Glomerular endothelial cell (primary cell): ENCODE measurements at regions not wholly inside any gene's neighbourhood (a gene's known extent, or its start where the extent isn't known, plus 50 kb on each side); places are given as distances from the start of the nearest gene placed in this dataset.
A peak's percentile ranks its signal among the peaks of the same experiment; 100 is the strongest.
"Not testable (repeated sequence)": the region's sequence is repeated elsewhere in the genome, so short reads cannot be mapped to it uniquely, and the experiment has no call there.

ENCODE experiments used
- DNase-seq: peaks from one replicate; pipeline ENCODE4 v3.0.0-alpha.2; 2011; ENCODE audit warnings: low read depth, low spot score; ENCODE audit errors: extremely low read depth

DNA sequence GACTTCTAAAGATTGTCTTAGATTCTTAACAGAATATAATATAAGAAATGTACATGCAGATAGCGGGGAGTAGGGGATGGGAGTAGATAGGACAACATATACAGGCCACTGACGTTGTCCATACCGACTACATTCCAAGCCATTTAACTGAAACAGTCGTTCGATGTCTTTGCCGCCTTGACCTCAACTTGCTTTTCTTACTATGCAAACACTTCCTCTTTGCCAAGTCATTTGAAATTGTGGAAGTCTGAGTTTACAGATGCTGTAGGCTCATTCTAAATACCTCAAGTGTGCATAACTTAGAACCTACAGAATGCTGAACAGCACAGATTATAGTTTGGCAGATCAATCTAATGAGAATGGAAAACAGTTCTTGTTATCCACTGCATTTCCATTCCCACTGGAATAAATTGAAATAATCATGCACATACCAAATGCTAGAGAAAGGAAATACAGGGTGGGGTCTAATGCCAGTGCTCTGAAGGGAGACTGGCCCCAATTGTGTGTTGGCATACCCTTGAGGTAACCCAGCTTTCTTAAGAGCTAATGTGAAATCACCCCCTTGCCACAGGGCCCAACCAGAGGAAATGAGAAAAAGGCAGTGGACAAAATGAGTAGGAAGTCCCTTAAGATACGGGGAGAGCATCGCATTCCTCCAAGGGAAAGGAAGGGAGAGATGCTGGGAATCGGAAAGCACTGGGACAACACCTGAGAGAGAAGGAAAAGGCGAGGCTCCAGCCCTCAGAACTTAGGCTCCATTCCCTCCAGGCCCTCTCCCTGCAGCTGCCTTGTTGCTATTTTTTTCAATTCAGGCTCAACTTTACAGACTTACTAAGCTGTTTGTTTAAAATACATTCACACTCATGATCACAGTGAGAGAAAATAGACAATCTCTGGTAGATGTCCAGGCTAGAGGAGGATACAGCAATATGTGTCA, 380.9 kb upstream of the TMTC1 start:
- no peak for DNase-seq

- DNase-seq: not testable (repeated sequence)
Measured at GRCh38 chr12:30156833-30157232, 373.1 kb upstream of the TMTC1 start.

DNA sequence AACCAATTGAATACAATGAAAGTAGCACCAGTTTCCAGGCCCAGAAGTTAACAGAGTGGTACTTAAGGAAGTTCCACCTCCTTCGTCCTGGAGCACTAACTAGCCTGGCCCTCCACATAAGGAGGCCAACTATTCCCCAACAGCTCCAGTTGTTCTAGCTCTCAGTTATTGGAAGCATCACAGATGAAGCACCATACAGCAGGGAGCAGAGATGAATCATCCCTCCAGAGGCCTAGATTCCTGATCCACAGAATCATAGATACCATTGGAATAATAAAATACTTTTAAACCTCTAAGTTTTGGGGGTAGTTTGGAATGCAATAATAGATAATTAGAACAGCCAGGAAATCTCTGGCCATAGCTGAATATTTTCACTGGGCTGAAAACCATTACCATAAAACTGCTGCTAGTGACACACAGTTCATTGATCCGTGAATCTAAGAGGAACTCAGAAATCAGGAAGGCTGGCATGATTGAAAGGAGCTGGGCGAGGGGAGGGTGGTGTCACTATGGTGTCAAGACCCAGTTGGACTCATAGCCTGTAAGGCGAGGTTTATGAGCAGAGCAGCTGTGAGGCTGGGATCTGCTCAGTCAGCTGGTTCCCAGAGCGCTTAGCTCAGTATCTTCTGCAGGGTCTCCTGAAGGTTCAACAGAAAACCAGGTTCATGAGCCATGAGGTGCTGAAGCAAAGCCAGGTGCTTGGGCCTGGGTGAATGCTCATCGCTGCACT, 371.4 kb upstream of the TMTC1 start:
- DNase-seq: no peak

GRCh38 chr12:30153981-30154380, 370.2 kb upstream of the TMTC1 start:
- DNase-seq: no peak

DNA sequence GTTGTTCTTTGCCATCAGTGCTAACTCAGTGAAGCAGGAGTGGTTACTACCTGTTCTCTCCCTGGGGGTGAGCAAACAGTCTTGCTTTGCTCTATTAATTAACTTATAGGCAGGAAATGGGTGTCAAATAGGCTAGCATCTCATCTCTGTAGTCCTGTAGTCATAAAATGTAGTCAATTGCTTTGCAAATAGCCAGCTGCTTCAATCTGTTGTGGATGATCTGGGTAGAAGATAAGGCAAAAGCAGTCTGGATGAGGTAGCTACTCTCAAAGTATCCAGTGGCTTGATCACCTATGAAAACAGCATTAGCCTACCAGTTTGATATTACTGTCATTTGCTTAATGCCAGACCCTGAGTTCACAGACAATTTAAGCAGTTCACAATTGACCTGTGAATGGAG, 369.0 kb upstream of the TMTC1 start:
- DNase-seq: no peak

- DNase-seq: no peak
Measured at GRCh38 chr12:30151831-30152230, 368.1 kb upstream of the TMTC1 start.

DNA sequence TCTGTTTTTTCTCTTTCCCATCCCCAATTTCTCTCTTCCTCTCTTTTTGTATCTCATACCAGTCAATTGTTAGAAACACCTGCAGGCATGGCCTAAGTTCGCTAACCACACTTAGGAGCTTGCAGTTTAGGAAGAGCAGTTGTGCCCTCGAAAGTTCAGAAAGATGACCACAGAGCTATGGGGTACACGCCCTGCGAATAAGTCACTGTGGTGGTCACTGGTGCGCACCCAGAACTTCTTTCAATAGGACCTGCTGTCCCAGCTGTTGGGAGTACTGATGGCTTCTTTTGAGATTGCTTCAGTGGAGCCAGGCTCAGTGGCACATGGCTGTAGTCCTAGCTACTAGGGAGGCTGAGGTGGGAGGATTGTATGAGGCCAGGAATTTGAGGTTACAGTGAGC, 362.8 kb upstream of the TMTC1 start:
- DNase-seq: no peak

DNA sequence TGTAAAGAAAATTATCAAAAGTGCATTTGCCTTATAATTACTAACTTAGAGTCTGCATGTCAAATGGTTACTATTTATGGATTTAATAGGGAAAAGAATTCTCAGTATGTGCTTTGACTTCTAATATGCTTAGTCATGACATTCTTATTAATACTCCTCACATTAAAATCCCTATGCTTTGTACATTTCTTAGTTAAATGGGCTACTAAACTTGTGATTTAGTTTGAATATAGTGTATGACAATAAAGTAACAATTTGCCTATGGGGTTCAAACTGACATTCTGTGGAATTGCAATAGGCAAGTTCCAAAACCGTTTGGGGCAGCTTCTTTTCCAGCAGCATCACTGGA, 361.9 kb upstream of the TMTC1 start:
- DNase-seq: no peak

DNA sequence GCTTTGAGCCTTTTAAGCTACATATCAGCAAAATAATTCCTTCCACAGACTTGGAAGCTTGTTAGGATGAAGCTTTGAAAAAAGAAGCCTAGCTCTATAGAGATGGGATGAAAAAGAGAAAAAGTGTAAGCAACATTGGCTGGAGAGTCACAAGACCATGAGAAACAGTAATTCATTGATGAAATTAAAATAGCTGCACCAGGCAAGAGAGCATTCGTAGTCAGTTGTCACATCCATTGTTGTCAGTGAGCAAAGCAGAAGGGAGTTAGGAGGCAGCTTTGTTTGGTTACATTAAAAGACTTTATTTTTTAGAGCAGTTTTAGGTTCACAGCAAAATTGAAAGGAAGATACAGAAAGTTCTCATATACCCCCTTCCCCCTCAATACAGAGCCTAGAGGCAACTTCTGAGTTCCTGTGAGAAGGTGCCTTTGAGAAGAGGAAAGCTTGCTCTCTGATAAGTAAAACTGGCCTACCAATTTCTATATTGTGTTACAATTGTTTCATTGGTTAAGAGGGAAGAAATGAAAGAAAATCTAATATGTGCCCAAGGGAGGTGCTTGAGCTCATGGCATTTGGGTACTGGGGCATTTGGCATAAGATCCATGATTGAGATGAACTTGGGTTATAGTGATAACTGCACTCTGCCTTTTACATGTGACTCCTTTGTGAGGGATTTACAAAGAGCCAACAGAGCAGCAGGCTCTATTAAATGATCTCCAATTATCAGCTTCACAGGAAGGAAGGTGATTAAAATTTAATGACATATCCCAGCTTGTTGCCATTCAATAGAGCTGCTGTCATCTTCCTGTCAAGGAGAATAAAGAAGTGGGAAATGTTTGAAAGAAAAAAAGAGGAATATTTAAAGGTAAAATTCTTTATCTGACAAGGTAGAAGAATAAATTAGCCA, 361.3 kb upstream of the TMTC1 start:
- no peak for DNase-seq

DNA sequence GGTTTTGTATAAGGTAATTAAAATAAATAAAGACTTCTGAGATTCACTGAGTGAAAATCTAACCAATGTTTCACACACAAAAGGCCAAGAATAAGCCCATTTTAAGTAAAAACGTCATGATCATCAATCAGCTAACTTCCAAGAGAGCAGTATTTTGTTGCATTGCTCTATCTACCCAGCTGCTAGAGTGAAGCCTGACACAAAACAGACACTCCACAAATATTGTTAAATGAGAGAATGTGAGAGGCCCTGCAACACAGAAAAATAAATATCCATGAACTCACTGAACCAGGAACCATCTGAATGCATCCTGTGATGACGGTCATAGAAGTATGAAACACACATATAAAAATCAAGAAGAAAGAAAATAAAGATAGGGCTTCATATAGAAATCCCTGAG, 358.6 kb upstream of the TMTC1 start:
- no peak for DNase-seq

GRCh38 chr12:30138483-30138882, 354.7 kb upstream of the TMTC1 start:
- no peak for DNase-seq

DNA sequence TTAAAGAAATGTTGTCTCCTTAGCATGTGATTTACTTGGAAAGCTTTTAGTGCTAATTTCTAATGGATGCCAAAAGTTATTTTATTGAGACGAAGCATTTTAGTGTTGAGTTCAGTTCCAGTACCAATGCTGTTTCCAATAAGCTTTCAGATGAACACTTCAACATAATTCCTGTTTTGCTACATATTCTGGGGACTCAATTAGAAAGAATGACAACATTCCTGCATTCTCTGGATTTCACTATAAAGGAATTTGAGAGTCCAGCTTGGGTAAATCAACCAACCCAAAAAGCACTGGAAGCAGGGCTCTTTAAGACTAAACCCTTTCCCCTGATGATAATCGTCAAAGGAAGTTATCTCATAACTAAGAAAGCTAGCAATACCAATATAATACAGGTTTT, 353.0 kb upstream of the TMTC1 start:
- no peak for DNase-seq

DNA sequence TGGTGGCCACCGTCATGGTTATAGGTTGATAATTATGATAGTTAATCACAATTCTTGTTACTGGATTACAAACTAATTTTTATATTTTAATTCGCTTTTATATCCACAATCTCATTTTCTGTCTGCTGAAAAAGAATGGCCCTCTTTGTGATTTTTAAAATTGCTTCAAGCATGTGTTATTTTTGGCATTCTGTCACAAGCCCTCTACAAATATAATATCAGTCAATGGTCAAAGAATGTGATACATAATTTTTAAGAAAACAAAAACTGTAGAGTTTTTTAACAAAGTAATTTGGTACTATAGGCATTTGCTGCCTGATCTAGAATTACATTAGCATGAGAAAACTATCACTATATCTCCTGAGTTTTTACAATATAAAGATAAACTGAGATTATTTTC, 352.0 kb upstream of the TMTC1 start:
- DNase-seq: no peak

- no peak for DNase-seq
Measured at GRCh38 chr12:30134229-30134628, 350.5 kb upstream of the TMTC1 start.

GRCh38 chr12:30126944-30127343, 343.2 kb upstream of the TMTC1 start:
- no peak for DNase-seq

GRCh38 chr12:30120522-30120921, 336.8 kb upstream of the TMTC1 start:
- DNase-seq: no peak

DNA sequence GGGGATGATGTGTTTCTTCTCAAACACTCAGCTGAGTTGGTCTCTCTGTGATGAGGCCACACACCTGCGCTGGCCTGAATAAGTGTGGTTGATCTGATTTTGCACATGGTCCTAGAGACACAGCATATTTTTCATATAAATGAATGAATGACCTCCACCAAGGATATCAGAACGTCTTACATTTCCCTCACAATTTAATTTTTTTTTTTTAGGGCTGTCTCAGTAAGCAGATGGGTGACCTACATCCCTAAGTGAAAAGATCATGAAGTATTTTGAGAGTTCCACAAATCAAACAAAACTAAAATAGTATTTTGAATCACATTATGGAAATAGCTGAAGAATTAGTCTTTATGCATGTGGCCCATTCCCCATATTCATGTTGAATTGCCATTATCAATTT, 333.7 kb upstream of the TMTC1 start:
- no peak for DNase-seq

DNA sequence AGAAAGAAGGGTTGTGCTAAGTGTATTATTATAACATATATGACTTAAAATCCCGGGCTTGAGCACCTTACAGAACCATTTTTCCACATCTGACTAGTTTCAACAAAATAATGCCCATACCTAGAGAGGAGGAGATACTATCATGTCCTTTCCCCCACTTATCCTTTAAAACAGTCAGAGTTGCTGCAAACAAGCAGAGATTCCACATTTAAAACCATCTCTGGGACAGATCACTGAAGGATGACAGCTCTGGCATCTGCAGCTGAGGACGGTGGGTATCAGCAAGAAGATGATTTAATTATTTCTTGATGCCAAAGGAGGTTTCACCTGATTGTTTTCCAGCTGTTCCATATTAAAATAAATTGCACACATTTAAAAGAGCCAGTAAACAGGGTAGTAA, 328.0 kb upstream of the TMTC1 start:
- no peak for DNase-seq

DNA sequence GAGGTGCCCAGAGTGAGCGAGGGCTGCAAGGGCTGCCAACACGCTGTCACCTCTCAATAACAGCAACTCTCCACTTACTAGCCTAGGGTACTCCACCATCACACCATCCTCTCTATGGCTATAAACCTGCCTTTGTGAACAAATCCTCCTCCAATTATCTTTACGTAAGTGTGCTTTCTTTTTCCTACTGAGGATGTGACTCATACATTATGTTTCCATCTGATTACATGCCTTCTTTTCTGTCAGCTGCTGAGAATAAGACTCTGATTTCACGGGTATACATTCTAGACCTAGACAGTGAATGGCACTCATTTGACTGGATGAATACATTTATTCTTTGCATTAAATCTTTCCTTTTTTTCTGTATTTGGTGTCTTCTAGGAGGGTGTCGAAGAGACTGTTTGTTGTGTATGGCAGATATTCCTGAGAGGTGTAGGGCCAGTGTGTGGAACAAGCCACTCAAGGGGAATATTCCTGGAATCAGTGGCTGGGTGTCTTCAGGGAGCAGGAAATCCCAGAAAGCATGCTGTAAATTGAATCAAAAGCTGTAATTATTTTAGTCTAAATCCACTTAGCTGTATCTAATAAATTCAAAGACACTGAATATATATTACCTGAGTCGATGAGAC, 327.3 kb upstream of the TMTC1 start:
- peak; percentile 54 for DNase-seq

GRCh38 chr12:30110498-30110897, 326.8 kb upstream of the TMTC1 start:
- no peak for DNase-seq

- no peak for DNase-seq
Measured at GRCh38 chr12:30108666-30109065, 324.9 kb upstream of the TMTC1 start.
